ENCODE measurements at regions not wholly inside any gene's neighbourhood (a gene's known extent, or its start where the extent isn't known, plus 50 kb on each side); places are given as distances from the start of the nearest gene placed in this dataset.

DNA sequence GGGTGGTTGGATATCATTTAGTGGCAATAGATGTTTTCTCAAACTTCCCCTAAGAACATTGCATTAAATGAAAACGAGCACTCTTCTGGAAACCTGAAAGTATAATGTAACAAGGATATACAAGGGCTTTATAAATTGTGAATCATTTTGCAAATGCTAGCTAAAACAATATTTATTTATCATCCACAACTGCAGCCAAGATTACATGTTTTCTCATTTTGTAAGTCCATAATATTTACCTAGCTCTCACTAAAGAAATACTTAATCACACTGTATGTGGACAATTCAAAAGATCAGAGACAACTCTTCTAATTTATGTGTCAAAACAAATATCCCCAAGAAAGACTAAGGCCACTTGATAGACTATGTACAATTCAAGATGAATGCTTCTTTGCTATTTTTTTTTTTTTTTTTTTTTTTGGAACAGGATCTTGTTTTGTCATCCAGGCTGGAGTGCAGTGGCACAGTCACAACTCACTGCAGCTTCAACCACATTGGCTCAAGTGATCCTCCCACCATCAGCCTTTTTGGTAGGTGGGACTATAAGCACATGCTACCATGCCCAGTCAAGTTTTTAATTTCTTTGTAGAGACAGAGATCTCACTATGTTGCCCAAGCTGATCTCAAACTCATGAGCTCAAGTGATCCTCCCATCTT lies 427.7 kb upstream of the THBS1 start:
- Mint-ChIP-seq H3K4me3 (no peak overlapping the region), H3K27me3 (ENCODE audit: low read depth) (no peaks in the 10 kb centered on the region), H3K9me3 (no peaks in the 10 kb centered on the region), H3K27ac (no peak overlapping the region), H3K4me1 (peaks cover 4% of the 10 kb centered on the region), H3K36me3 (ENCODE audit: low read depth) (no peaks in the 10 kb centered on the region)
- TF ChIP-seq, protein P1, sequence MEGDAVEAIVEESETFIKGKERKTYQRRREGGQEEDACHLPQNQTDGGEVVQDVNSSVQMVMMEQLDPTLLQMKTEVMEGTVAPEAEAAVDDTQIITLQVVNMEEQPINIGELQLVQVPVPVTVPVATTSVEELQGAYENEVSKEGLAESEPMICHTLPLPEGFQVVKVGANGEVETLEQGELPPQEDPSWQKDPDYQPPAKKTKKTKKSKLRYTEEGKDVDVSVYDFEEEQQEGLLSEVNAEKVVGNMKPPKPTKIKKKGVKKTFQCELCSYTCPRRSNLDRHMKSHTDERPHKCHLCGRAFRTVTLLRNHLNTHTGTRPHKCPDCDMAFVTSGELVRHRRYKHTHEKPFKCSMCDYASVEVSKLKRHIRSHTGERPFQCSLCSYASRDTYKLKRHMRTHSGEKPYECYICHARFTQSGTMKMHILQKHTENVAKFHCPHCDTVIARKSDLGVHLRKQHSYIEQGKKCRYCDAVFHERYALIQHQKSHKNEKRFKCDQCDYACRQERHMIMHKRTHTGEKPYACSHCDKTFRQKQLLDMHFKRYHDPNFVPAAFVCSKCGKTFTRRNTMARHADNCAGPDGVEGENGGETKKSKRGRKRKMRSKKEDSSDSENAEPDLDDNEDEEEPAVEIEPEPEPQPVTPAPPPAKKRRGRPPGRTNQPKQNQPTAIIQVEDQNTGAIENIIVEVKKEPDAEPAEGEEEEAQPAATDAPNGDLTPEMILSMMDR (IDR thresholded peaks at IDR 0.05; ENCODE audit: unreplicated experiment in 3 of 3): no peak

DNA sequence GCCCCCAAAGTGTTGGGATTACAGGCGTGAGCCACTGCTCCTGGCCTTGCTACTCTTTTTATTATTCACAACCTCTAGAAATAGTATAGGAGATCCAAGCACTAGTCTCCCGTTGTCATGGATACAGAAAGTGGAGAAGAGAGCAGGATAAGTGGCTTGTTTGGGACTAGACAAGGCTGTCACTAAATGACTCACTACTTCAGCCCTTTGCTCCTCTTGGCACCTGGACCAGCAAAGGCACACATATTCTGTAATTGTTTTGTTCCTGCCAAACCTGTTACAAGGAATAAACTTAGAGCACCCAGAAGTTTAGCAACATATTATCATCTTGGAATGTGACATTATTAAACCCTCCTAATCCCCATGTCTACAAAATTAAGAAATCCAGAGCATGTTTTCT lies 427.2 kb upstream of the THBS1 start:
- H3K4me3 Mint-ChIP-seq: no peak overlapping the region
- H3K27ac Mint-ChIP-seq: no peak overlapping the region
- H3K9me3 Mint-ChIP-seq: no peaks in the 10 kb centered on the region
- peaks cover 4% of the 10 kb centered on the region for H3K4me1 Mint-ChIP-seq
- no peaks in the 10 kb centered on the region for H3K36me3 Mint-ChIP-seq (ENCODE audit: low read depth)
- H3K27me3 Mint-ChIP-seq (ENCODE audit: low read depth): no peaks in the 10 kb centered on the region
- TF ChIP-seq, protein P1 (IDR thresholded peaks at IDR 0.05; ENCODE audit: unreplicated experiment in 3 of 3): no peak

DNA sequence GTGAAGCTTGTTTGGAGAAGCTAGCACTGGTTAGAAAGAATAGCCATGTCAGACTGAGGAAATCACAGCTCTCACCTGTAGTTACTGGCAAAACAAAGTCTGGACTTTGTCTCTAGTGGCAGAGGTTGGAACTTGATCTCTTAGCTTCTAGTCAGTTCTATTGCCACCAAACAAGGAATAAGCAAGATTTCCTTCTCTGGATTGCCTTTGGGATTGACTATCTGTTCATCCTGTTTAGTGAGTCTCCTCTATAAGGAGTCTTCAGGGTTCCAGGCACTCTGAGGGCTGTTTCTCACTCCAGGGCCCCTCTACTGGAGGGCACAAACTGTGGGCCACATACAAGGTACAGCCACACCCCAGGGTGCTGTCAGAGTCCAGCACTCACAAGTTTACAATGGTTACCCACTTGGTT lies 426.6 kb upstream of the THBS1 start:
- TF ChIP-seq, protein P1 (IDR thresholded peaks at IDR 0.05; ENCODE audit: unreplicated experiment in 3 of 3): peak in 1 of 3 experiments; percentile 8
- Mint-ChIP-seq H3K9me3 (no peaks in the 10 kb centered on the region), H3K27me3 (ENCODE audit: low read depth) (no peaks in the 10 kb centered on the region), H3K4me3 (no peak overlapping the region), H3K27ac (no peak overlapping the region), H3K36me3 (ENCODE audit: low read depth) (no peaks in the 10 kb centered on the region), H3K4me1 (peaks cover 4% of the 10 kb centered on the region)

DNA sequence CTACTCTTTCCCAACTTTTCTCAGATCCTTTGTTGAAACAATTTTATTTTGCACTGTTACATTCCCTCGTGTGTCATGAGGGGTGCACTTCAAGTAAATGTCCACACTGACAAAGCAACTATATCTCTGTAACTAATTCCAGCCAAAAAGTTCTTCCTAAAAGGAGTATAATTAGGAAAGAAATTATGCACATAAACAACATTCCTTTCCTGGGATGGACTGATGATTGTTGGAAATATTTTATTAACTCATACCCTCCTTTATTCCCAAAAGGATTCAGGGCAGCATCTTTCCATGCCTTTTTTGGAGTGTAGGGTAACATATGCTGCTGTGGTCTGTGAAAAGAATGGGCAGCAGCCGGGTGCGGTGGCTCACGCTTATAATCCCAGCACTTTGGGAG lies 426.1 kb upstream of the THBS1 start:
- Mint-ChIP-seq H3K27ac (no peak overlapping the region), H3K27me3 (ENCODE audit: low read depth) (no peaks in the 10 kb centered on the region), H3K36me3 (ENCODE audit: low read depth) (no peaks in the 10 kb centered on the region), H3K4me3 (no peak overlapping the region), H3K4me1 (peaks cover 4% of the 10 kb centered on the region), H3K9me3 (no peaks in the 10 kb centered on the region)
- TF ChIP-seq, protein P1 (IDR thresholded peaks at IDR 0.05; ENCODE audit: unreplicated experiment in 3 of 3): no peak

DNA sequence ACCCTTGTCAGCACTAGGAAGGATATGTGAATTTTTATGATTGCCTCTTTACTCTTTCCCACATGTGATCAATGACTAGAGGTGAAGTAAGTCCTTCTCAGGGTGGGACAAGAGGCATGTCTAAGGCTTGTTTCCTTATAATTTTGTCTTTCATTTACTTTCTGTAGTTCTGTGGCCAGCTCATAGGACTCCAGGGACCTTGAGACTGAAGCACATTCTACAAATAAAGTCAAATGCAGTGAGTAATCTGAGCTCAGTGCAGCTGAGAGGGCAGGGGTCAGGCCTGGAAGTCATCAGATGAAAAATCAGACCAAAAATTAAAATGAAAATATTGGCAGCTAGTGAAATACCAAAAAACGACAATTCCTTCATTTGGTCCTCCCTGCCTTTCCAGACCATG lies 424.7 kb upstream of the THBS1 start:
- no peaks in the 10 kb centered on the region for H3K27me3 Mint-ChIP-seq (ENCODE audit: low read depth)
- no peak overlapping the region for H3K27ac Mint-ChIP-seq
- no peaks in the 10 kb centered on the region for H3K9me3 Mint-ChIP-seq
- H3K36me3 Mint-ChIP-seq (ENCODE audit: low read depth): no peaks in the 10 kb centered on the region
- TF ChIP-seq, protein P1 (IDR thresholded peaks at IDR 0.05; ENCODE audit: unreplicated experiment in 3 of 3): no peak
- no peak overlapping the region for H3K4me3 Mint-ChIP-seq
- peaks cover 4% of the 10 kb centered on the region for H3K4me1 Mint-ChIP-seq

DNA sequence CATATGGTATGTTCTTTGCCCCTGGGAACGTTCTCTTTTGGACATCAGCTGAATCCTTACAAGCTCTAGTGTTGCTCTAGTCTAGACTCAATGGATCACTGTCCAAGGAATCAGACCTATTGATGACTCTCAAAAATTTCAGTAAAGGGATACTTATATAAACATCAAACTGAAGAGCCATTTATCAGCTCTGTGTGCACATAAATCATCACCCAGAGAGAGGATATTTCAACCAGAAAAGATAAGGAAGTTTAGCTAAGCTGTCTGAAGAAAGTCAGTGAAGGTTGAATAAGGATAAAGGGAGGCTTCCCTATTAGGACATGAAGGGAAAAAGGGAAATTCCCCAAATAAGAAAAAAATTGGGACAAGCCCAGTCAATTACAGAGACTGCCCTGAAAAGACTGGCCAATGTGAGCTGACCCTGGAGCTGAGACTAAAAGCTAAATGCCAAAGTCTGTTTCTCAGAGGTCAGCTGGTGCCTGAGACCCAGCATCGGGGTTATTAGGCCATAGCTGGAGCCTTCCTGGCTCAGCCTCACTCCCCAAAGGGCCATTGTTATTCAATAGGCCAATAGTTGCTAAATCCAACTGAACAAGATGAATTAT lies 424.1 kb upstream of the THBS1 start:
- Mint-ChIP-seq H3K36me3 (ENCODE audit: low read depth) (no peaks in the 10 kb centered on the region), H3K4me1 (peaks cover 4% of the 10 kb centered on the region), H3K4me3 (no peak overlapping the region), H3K9me3 (no peaks in the 10 kb centered on the region), H3K27me3 (ENCODE audit: low read depth) (no peaks in the 10 kb centered on the region), H3K27ac (no peak overlapping the region)
- TF ChIP-seq, protein P1 (IDR thresholded peaks at IDR 0.05; ENCODE audit: unreplicated experiment in 3 of 3): no peak
